Cardiac muscle cell (in vitro differentiated cells and primary cell): ENCODE measurements at regions not wholly inside any gene's neighbourhood (a gene's known extent, or its start where the extent isn't known, plus 50 kb on each side); places are given as distances from the start of the nearest gene placed in this dataset.

Source experiments
- DNase-seq, 2 donors: peaks; one replicate each; pipeline versions ENCODE4 v3.0.0 to v3.0.0-alpha.2; 2010 to 2017; ENCODE audit warnings: low read depth in 1 of 2, low spot score in 1 of 2
- H3K27ac ChIP-seq: fragments of 200-600 bp; sonication (generic); 2 replicates; pipeline ENCODE4 v1.5.1; 2016
- H3K27me3 ChIP-seq: fragments of 200-600 bp; sonication (generic); 2 replicates; pipeline ENCODE4 v1.6.0; 2016; ENCODE audit warnings: control low read depth
- H3K36me3 ChIP-seq: fragments of 200-600 bp; sonication (generic); 2 replicates; pipeline ENCODE4 v1.5.1; 2016; ENCODE audit warnings: control low read depth
- H3K4me1 ChIP-seq: fragments of 200-600 bp; sonication (generic); 2 replicates; pipeline ENCODE4 v1.8.1; 2017; ENCODE audit warnings: low read depth, mild to moderate bottlenecking, mixed run types
- H3K4me3 ChIP-seq: fragments of 200-600 bp; sonication (generic); 2 replicates; pipeline ENCODE4 v1.5.1; 2016; ENCODE audit warnings: mild to moderate bottlenecking
- H3K9me3 ChIP-seq: fragments of 200-600 bp; sonication (generic); 2 replicates; pipeline ENCODE4 v1.5.1; 2017; ENCODE audit warnings: low read depth, mild to moderate bottlenecking, control low read depth
- TF ChIP-seq, protein P1 (sequence below): IDR thresholded peaks from 2 replicates; pipeline ENCODE4 v1.5.1; 2012; ENCODE audit warnings: low read depth, mild to moderate bottlenecking, low read length

DNA sequence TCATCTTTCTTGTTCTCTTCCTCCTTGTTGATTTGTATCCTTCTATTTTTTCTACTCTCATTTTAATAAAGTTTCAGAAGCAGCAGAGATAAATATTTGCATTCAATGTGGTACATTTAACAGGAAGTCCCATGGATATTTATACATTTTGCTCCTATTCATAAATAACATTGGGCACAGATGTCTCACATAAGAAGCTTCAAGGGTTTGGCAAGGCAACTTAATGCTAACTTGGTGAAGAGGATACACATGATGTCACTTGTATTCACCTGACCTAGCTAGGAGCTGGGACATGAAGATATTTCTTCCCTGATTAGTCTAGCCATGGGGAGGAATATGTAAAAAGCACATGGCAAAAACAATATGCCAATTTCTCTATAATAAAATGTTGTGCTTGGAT, 65.1 kb upstream of the DUSP10 start:
- no peak overlapping the region for H3K4me3 ChIP-seq
- no peaks in the 10 kb centered on the region for H3K9me3 ChIP-seq
- no peak for DNase-seq
- H3K4me1 ChIP-seq = no peaks in the 10 kb centered on the region
- no peak overlapping the region for H3K27ac ChIP-seq
- TF ChIP-seq, protein P1, sequence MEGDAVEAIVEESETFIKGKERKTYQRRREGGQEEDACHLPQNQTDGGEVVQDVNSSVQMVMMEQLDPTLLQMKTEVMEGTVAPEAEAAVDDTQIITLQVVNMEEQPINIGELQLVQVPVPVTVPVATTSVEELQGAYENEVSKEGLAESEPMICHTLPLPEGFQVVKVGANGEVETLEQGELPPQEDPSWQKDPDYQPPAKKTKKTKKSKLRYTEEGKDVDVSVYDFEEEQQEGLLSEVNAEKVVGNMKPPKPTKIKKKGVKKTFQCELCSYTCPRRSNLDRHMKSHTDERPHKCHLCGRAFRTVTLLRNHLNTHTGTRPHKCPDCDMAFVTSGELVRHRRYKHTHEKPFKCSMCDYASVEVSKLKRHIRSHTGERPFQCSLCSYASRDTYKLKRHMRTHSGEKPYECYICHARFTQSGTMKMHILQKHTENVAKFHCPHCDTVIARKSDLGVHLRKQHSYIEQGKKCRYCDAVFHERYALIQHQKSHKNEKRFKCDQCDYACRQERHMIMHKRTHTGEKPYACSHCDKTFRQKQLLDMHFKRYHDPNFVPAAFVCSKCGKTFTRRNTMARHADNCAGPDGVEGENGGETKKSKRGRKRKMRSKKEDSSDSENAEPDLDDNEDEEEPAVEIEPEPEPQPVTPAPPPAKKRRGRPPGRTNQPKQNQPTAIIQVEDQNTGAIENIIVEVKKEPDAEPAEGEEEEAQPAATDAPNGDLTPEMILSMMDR = no peak
- H3K36me3 ChIP-seq = no peaks in the 10 kb centered on the region
- no peaks in the 10 kb centered on the region for H3K27me3 ChIP-seq

DNA sequence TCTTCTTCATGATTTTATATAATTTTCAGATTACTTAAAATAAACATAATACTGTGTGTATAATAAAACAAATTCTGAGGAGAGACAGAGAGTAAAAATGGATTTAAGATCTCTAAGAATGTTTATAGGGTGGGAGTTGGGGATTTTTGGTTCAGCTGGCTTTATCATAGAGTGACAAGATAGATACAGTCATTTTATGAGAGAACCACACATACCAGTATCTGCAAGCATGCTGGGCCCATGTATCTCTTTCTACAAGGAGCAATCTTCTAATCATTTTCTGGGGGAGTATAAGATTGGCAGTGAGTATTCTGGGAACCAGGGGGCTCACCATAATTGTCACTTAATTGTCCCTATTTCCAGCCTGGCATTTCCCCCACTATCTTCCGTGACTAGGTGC, 64.3 kb upstream of the DUSP10 start:
- Histone ChIP-seq H3K36me3 (no peaks in the 10 kb centered on the region), H3K4me1 (no peaks in the 10 kb centered on the region), H3K4me3 (no peak overlapping the region), H3K9me3 (no peaks in the 10 kb centered on the region), H3K27me3 (no peaks in the 10 kb centered on the region), H3K27ac (no peak overlapping the region)
- no peak for DNase-seq
- TF ChIP-seq, protein P1 = no peak

DNA sequence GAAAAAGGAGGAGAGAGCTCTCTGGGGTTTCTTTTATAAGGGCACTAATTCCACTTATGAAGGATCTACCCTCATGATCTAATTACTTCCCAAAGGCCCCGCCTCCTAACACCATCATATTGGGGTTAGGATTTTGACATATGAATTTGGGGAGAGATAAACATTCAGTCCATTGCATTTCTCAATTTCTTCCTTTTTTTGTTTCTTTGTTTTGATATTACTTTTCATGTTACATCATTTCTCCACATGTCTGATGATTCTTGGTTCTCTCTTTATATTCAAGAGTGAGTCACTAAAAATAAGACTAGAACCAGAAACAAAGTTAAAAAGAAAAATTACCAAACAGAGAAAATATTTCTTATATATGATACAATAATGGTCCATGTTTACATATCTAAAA, 63.2 kb upstream of the DUSP10 start:
- H3K36me3 ChIP-seq = no peaks in the 10 kb centered on the region
- no peak overlapping the region for H3K4me3 ChIP-seq
- H3K4me1 ChIP-seq = no peaks in the 10 kb centered on the region
- TF ChIP-seq, protein P1 = no peak
- no peaks in the 10 kb centered on the region for H3K9me3 ChIP-seq
- H3K27ac ChIP-seq = no peak overlapping the region
- no peaks in the 10 kb centered on the region for H3K27me3 ChIP-seq
- no peak for DNase-seq

DNA sequence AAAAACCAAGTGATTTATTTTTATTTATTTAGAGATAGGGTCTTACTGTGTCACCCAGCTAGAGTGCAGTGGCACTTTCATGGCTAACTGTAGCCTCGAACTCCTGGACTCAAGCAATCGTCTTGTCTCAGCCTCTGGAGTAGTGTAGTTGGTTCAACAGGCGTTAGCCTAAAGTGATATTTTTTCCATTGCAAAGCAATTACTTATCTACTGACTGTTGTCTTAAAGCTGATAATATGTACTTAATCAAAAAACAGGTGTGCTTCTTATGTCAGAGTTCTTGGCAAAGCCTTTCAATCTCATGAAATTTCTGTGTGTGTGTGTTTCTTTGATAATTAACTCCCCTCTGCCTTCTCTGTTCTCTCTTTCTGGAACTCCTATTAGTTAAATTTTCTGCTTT, 62.4 kb upstream of the DUSP10 start:
- Histone ChIP-seq H3K9me3 (no peaks in the 10 kb centered on the region), H3K36me3 (no peaks in the 10 kb centered on the region), H3K4me1 (no peaks in the 10 kb centered on the region), H3K27ac (no peak overlapping the region), H3K4me3 (no peak overlapping the region), H3K27me3 (no peaks in the 10 kb centered on the region)
- TF ChIP-seq, protein P1 = no peak
- no peak for DNase-seq

DNA sequence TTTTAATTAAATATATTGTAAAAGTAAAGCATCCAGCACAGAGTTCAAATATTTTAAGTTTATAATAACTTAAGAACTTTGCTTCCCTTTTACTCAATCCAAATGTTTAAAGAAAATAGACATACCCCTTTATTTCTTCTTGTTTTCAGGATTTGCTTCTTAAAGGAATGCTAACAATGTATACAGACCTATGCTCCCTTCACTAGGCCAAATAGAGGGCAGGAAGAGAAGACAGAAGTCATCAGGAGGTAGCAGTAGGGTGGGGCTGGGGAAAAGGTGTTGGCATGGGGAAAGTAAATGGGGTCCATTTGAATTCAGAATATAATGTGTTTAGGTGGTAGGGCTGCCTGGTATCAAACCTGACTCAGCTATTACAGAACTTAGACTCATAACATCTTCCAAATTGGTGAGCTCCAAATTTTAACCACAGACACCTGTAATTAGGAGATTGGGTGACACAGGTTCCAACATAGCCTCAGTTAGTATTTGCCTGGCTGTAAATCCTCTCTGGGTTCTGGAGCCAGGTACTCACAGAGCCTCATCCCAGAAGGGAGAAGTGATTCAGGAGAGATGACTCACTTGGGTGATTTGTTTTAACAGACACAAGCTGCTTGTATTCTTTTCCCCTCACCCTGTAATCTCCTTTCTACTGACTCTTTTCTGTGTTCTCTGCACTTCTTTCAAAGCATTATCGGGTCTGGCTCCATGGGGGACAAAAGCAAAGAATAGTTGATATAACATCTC, 60.1 kb upstream of the DUSP10 start:
- Histone ChIP-seq H3K9me3 (no peaks in the 10 kb centered on the region), H3K27me3 (no peaks in the 10 kb centered on the region), H3K4me1 (no peaks in the 10 kb centered on the region), H3K27ac (no peak overlapping the region), H3K4me3 (no peak overlapping the region), H3K36me3 (no peaks in the 10 kb centered on the region)
- TF ChIP-seq, protein P1 = no peak
- DNase-seq = no peak
